ENCODE measurements at regions not wholly inside any gene's neighbourhood (a gene's known extent, or its start where the extent isn't known, plus 50 kb on each side); places are given as distances from the start of the nearest gene placed in this dataset.
"Not testable (repeated sequence)": the region's sequence is repeated elsewhere in the genome, so short reads cannot be mapped to it uniquely, and the experiment has no call there.

DNA sequence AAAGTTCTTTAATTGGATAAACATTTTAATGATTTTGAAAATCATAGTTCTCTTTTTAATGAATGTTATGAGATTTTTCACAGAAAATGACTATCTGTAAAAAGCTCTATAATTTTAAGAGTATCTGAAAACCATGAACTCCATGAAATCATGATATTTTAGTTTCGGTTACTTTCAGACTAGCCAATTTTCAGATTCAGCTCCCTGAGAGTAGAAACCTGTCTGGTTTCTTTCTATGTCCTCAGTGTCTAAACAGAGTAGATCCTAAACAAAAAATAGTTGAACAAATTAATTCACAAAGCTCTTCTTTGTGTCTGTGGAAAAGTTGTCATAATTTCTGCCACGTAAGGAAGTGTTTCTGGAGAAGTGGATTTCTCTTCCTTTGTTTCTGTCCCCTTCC is 1247.7 kb downstream of the NSUN3 start:
- DNase-seq = no peak

DNA sequence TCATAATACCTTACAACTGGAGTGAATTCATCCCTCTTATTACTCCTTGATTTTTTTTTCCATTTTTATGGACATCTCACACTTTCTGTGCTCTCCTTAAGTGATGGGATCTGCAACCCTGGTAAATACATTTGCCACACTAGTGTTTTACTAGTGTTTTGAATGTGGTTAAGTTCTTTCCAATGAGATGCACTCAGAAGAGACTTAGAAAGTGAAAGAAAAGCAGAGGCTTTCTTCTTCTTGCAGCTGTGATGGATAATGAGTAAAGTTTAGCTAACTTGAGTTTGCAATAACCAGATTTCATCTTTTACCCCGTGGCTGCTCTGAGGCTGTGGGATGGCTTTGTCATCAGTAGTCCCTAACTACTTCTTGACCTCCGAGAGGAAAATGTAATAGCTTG is 1248.4 kb downstream of the NSUN3 start:
- DNase-seq = no peak

DNA sequence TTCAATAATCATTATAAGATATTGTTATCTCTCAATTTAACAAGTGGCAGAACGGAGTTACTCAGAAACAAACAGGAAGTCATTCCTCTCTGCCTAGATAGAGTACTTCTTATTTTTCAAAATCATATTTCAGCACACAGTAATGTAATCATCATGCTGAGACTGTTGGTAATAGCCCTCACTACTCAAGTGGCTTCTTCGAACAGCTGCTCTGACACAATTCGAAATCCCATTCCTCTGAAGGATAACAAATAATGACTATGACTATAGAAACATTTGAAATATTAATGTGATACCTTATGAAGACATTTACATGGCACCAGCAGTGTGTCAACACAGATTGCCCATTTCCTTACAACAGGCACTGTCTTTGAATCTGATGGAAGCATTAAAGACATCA is 1249.8 kb downstream of the NSUN3 start:
- DNase-seq = no peak

DNA sequence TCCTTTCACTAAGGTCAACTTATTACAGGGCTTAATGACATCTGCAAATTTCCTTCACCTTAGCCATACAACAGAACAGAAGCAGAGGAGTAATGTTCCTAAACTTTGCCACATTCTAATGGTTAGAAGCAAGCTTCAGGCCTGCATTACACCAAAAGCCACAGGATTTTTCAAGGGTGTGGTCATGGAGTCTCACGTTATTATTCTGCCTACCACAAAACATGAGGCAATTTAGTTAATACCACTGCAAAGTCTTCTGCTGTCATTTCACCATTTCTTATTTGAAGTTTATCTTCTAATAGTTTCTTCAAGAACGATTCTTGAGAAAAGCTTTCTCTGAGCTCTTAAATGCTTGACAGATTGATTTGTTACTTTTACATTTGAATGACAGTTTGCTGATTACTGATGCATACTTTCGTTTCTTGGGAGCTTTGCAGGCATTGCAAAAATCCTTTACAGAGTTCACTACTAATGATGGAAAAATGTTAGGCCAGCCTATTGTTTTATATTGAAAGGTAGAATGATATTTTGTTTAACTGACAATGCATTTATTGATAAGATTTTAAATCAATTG is 1257.1 kb downstream of the NSUN3 start:
- DNase-seq = no peak

DNA sequence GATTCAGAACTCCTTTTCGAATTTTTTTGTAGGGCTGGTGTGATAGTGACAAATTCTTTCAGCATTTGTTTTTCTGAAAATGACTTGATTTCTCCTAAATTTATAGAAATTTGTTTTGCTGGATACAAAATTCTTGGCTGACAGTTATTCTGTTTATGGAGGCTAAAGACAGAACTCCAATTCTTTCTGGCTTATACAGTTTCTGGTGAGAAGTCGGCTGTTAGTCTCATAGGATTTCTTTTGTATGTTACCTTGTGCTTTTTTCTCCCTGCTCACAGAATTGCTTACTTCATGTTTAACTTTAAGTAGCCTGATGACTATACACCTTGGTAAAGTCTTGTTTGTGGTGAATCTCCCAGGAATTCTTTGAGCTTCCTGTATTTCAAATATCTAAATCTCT is 1264.6 kb downstream of the NSUN3 start:
- DNase-seq = no peak

DNA sequence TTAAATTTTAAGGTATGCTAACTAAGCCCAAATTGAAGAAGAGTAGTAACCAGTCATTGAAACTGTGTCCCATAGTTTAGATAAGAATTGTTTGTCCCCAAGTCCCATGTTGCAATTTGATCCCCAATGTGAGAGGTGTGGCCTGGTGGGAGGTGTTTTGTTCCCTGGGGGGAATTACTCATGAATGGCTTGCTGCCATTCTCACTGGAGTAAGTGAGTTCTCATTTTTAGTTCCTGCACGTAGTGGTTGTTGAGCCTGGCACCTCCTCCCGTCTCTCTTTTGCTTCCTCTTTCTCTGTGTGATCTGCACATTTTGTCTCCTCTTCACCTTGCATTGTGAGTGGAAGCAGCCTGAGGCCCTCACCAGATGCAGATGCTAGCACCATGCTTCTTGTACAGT is 1271.0 kb downstream of the NSUN3 start:
- no peak for DNase-seq

DNA sequence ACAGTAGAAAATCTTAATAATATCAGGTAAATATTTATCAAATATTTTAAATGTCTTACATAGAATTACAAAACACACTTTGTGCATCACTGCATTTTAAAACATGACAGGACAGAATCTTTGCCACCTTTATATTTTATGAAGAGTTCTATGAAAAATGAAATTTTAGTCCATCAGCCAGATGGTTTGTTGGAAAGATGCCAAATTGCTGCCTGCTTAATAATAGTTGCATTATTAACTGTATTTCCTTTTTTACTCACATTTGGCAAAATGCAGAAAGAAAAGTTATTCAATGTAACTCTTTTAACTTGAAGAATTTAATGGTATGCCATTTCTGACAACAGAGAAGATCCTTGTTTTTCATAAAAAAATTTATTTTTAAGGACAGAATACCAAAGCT is 1271.6 kb downstream of the NSUN3 start:
- no peak for DNase-seq

DNA sequence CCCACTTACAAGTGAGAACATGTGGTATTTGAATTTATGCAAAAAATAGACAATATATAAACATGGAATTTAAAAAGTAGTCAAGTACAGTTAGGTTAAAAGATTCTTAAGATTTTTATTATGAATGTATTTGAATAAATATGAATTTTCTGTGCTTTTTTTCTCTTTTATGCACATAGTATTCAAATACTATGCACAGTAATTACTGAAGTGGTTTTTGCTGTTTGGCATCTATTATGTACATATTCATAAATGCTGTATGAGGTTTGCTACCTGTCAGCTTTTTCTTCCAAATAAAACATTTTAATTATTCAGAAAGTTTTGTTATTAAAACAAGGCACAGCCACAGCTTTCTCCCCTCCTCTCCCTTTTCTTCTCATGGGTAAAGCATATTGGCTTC is 1272.7 kb downstream of the NSUN3 start:
- no peak for DNase-seq

DNA sequence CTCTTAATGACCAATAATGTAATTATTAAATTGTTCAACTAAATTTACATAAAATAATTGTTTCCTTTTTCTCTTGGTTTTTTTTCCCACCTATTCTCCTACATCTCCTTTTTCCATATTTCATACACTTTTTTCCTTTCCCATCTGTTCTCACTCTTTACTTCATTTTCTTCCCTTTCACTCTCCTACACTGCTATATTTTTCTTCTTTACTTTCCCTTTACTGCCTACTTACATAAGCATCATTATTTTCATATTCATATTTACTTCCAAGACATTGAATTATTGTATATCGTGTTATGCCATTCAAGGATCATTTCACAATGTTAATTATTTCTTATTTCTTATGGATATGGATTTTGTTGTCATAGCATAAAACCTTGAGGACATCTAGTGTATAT is 1275.6 kb downstream of the NSUN3 start:
- DNase-seq = no peak

DNA sequence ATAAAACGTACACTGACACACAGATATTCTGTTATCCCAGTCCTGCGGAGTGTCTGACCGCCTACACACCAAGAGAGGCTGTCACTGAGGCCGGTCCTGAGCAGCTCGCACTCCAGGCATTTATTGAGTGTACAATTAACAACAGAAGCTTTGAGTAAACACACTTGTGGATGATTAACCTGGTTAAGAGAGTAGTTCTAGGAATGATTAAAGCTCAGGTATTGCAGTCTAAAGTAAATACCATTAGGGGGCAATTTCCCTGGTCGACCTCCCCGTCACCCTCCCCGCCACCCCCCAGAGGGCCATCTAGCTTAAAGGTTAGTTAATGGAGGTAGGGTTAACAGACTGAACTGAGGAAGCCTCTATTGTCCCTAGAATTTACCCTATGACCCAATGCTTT is 1278.5 kb downstream of the NSUN3 start:
- no peak for DNase-seq

DNA sequence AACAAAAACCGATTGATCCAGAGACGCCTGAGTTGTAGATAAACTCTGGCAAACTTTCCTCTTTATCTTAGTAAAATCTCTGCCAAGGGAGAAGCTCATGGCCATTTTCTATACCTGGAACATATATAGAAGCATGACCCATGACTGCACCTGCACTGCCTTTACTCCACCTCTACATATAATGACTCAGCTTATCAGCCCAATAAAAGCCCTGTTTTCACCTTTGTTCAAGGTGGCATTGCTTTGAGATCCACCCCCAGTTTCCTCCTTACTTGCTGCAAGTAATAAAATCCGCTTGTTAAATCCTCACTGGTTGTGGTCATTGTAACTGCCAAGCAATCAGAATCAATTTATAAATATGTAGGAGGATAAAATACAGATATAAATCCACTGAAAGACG is 1280.4 kb downstream of the NSUN3 start:
- no peak for DNase-seq

DNA sequence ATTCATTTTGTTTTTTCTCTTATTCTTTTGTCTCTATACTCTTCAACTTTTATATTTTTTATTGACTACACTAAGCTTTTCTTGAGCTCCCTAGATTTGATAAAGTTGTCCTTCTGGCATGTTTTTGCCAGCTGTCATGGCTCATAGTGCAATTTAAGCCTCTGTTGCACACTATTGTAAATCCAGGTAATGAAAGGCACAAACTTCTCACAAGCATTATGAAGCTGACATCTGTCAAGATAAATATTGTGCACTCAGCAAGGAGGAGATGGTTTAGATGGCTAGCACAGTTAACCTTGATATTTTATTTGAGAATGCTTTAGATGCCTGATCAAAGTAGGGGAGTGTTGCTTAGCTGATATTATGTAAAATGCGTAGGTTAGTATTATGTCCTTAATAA is 1280.9 kb downstream of the NSUN3 start:
- no peak for DNase-seq

DNA sequence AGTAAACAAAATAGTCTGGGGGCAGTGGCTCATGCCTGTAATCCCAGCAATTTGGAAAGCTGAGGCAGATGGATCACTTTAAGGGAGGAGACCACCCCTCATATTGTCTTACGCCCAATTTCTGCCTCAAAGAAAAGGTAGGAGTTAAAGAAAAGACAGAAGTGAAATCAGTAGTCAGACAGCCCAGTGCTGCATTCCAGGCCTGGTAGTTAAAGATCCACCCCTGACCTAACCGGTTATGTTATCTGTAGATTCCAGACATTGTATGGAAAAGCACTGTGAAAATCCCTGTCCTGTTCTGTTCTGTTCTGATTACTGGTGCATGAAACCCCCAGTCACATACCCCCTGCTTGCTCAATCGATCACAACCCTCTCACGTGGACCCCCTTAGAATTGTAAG is 1285.1 kb downstream of the NSUN3 start:
- DNase-seq = not testable (repeated sequence)

DNA sequence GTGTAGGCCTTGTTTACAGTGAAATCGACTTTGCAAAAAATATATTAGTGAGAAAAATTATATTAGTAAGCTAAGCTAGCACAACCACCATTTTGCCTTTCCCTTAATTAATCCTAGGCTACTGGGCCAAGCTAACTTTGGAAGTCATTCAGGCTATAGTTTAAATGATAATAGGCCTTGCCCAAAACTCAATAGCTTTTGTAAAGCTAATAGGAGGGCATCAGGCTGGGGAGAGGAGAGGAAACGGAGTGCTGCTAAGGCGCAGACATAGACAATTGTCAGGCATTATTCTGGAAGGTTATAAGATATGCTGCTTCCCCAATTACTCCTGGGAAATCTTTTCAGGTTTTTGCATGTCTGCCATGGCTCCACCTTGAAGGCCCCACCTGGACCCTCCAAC is 1286.0 kb downstream of the NSUN3 start:
- DNase-seq = no peak

DNA sequence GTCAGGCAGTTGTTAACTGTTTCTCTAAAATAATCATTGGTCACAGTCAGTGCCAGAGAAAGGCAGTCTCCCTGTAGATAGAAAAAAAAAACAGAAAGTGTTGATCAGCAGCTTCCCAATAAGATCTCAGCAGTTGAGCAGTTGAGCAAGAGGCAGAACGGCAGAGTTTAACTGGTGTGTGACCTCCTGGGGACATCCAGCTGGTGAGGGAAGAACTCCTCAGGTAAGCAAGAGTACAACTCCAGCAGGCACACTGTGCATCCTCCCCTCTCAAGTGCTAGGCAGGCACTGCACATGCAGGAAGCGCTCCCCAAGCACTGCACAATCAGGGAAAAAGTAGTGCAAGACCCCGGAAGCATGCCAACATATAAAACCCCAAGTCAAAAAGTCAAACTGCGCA is 1287.2 kb downstream of the NSUN3 start:
- DNase-seq = no peak

DNA sequence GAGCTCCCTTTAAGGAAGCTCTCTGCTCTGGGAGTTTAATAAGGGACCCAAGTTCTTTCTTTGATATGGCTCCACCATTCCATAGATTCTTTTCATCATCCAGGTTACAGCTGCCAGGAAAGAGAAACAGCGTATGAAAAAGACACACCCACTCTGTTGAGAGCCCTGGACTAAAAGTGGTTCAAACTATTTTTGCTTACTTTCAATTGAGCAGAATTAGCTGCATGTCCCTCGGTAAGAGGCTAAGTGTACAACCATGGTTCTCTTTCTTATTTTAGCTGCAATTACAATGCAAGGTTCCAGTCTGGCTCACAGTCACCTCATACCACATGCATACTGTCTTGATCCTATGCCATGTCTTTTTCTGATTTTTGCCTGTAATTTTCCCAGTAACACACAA is 1288.3 kb downstream of the NSUN3 start:
- DNase-seq = no peak

DNA sequence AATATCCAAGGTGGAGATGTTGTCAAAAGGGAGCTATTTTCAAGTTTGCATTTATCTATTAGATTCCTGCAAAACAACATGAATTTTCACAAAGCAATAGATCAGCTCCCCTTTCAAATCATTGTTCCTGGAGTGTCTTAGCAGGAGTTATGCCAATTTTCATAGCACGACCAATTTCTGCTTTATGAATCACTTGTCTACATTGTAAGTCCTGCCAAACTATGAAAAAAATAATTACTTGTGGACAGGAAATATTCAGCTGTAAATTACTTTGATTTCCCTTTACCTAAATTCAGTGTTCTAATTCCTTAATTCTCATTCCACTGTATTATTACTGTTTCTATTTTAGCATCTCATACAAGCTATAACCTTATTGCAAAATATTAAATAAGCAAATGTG is 1289.6 kb downstream of the NSUN3 start:
- DNase-seq = no peak

DNA sequence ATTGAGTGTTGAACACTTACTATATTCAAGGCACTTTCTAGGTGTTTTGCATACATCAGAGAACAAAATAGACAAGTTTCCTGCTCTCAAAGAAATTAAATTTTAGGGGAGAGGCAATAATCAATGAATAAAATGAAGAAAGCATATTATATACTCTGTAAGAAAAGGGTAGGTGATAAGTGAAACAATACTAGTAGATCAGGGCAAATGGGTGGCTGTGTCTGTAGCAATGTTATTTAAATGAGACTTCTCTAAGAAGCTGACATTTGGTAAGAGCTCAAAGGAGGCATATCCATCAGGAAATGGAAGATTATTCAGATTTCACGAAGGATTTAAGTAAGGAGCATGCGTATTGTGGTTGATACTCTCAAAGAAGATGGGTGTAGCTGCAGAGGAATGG is 1291.6 kb downstream of the NSUN3 start:
- DNase-seq = no peak

DNA sequence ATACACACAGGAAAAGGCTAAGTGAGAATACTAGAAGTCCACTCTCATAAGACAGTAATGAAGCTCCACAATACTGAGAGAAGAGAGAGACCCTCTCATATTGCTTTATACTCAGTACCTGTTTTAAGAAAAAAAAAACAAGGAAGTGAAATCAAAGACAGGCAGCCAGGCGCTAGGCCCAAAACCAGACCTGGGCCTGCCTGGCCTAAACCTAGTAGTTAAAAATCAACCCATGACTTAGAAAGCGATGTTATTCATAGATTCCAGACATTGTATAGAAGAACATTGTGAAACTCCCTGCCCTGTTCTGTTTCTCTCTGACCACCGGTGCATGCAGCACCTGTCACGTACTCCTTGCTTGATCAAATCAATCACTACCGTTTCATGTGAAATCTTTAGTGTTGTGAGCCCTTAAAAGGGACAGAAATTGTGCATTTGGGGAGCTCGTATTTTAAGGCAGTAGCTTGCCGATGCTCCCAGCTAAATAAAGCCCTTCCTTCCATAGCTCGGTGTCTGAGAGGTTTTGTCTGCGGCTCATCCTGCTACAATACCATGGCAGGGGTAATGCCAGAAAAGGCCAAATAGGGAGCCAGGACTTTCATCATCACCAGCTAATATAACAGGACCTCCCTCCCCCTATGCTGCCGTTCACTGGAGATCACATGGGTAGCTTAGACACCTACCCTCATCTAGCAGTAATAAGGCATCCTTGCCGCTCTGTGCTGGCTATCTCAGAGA is 1294.1 kb downstream of the NSUN3 start:
- DNase-seq = no peak

DNA sequence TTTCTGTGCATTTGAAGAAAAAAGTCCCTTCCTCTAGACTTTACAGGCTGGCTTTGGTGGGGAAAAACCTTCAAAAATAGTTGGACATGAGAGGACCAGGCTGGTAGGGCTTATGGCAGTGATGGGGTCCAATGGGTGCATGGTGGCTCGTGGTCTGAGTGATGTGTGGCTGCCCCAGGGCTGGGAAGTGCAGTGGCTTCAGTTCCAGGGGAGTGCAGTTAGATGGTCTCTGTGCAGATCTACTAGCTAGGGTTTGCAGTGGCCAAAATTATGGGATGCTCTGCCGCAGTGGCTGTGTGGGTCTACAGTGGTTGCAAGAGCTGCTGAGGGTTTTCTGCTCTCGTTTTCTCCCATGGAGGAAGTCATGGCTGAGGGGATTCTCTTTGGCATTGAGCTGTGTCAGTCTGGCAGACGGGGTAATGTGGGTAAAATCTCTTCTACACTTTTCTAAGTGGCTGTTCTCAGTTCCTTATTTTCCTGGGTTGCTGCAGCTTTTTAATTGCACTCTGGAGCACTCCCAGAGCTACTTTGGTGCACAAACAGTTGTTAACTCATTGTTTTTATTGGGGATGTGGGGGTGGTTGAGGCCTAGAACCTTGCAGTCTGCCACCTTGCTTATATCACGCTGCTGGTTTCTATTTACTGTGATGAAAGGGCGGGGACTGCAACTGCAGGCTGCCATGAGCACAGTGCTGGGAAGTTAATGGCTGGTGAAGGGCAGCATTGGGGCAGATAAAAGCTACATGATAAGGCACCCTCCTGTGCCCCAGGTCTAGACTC is 1324.6 kb downstream of the NSUN3 start:
- no peak for DNase-seq

DNA sequence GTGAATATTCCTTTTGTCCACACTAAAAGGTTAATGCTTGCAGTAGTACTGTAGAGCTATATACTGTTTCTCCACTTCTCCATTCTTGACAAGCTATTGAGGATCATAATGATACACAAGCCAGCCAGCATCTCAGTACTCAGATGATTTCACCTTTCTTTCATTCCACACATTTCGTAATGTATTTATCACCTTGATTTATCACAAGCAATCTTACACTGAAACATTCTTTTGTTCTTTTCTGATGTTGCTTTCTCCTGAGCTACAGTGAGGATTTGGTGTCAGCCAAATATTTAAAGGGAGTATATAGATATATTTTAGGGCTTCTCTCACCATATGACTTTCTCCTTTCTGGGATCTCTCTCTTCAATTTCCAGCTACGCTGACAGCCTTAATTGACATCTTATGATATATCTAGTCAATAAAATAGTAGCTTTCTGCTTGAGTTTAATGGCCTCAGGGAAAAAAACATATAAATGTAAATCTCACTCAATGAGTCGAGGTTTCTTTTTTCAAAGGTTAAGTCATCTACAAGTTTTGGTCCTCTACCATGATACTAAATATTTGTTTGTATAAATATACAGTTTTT is 1327.0 kb downstream of the NSUN3 start:
- no peak for DNase-seq

DNA sequence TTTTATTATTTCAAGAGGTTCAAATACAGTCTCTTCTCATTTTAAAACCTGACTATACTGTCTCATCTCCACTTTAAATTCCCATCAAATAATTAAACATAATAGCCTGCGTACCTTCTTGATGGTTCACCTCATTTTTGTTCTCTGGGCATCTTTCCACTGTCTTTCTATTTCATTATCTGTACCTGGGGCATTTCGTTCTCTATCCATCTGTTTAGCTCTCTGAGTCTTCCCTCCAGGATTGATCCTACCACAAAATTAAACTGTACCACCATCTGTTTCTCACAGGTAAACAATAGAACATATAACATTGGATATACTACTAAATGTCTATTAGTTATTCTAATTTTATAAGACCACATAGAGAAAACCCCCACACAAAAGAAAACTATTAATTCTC is 1331.4 kb downstream of the NSUN3 start:
- DNase-seq = no peak

DNA sequence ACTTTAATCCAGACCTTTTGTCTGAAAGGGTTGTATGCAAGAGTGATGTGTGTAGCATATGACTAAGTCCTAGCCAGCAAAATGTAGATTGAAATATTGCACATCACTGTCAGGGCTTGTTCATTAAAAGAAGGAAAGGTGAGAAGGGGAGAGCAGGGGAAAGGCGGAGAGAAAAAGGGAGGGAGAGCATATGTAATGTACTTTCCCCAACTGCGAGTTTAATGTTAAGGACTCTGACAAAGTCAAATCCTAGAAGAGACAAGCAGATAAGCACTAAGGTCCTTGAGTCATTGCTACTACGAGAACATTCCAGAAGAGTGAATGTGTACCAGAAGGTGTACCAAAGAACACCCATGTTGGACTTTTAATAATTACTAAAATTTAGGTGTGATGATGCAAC is 1336.7 kb downstream of the NSUN3 start:
- no peak for DNase-seq

DNA sequence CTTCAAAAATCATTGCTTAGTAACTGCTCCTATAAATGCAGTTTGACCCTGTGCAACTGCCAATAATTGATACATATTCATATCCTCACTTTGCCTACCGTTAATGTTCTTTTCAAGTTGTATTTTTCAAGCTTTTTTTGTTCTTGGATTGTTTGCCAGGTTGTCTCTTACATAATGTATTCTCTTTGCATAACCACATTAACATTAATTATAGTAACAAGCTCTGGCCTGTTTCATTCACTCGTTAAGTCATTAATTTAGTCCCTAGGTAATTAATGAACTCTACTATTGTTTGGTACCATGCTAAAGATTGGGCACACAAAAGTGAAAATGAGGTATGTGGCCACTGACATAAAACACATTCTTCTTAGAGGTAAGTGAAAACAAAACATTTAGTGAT is 1338.8 kb downstream of the NSUN3 start:
- no peak for DNase-seq

Data from DMS 273 treated with DMSO at 0.1 percent for 48 hours (cell line).